HL-60 (cell line): ENCODE measurements at regions not wholly inside any gene's neighbourhood (a gene's known extent, or its start where the extent isn't known, plus 50 kb on each side); places are given as distances from the start of the nearest gene placed in this dataset.

Source experiments
- DNase-seq, 2 experiments: peaks; one replicate each; pipeline ENCODE4 v3.0.0-alpha.2; 2010 to 2020; ENCODE audit warnings: low read depth in 1 of 2, low spot score in 1 of 2
- H3K27ac ChIP-seq: fragments of 250-450 bp; sonication (Bioruptor Pico); replicated peaks from 2 replicates; pipeline ENCODE4 v1.5.1; 2020; ENCODE audit warnings: mild to moderate bottlenecking, moderate library complexity
- H3K27me3 ChIP-seq: fragments of 250-450 bp; sonication (Bioruptor Pico); 2 replicates; pipeline ENCODE4 v1.5.1; 2021; ENCODE audit warnings: mild to moderate bottlenecking, moderate library complexity; ENCODE audit not compliant: insufficient read depth, poor library complexity, severe bottlenecking
- H3K4me3 ChIP-seq: replicated peaks from 2 replicates; pipeline ENCODE4 v1.5.1; 2011; ENCODE audit warnings: mild to moderate bottlenecking, control low read depth, low read length; ENCODE audit not compliant: insufficient read depth
- GABPA ChIP-seq: IDR thresholded peaks from 2 replicates; pipeline ENCODE4 v1.6.1; 2012; ENCODE audit warnings: low read depth
- POLR2AphosphoS5 ChIP-seq: IDR thresholded peaks from 2 replicates; pipeline ENCODE4 v1.6.1; 2012; ENCODE audit warnings: low read depth
- SPI1 ChIP-seq: IDR thresholded peaks from 2 replicates; pipeline ENCODE4 v1.6.1; 2012; ENCODE audit warnings: low read depth, mild to moderate bottlenecking, borderline replicate concordance
- TF ChIP-seq, protein P1 (sequence below): IDR thresholded peaks from 2 replicates; pipeline ENCODE4 v1.6.1; 2012; ENCODE audit warnings: low read depth; ENCODE audit not compliant: insufficient replicate concordance
- TF ChIP-seq, protein P2 (sequence below): IDR thresholded peaks from one replicate; pipeline ENCODE4 v1.5.1; 2011; ENCODE audit warnings: low read length, control low read depth, inconsistent platforms; ENCODE audit not compliant: insufficient read depth

DNA sequence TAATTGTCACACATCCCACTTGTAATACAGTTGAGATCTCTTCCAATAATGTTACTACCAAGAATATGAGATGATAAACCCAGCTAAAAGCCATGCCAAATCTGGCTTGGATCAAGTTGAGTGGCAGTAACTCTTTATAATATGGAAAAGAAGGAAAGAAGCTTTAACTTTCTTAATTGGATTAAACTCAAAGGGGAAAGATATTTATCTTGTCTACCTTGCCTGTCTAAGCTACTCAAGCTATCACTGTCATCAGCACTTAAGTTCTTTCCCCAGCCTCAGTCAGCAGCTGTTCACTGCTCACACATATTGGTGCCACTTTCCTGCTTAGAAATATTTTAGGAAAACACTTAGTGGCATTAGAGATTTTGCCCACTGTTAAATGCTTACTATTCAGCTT, 350.7 kb downstream of the IPMK start:
- H3K27ac ChIP-seq: no peak overlapping the region
- no peaks in the 10 kb centered on the region for H3K27me3 ChIP-seq
- H3K4me3 ChIP-seq: no peak overlapping the region
- no peak for DNase-seq
- TF ChIP-seq SPI1 (no peak), POLR2AphosphoS5 (no peak), GABPA (no peak)
- TF ChIP-seq, protein P1, sequence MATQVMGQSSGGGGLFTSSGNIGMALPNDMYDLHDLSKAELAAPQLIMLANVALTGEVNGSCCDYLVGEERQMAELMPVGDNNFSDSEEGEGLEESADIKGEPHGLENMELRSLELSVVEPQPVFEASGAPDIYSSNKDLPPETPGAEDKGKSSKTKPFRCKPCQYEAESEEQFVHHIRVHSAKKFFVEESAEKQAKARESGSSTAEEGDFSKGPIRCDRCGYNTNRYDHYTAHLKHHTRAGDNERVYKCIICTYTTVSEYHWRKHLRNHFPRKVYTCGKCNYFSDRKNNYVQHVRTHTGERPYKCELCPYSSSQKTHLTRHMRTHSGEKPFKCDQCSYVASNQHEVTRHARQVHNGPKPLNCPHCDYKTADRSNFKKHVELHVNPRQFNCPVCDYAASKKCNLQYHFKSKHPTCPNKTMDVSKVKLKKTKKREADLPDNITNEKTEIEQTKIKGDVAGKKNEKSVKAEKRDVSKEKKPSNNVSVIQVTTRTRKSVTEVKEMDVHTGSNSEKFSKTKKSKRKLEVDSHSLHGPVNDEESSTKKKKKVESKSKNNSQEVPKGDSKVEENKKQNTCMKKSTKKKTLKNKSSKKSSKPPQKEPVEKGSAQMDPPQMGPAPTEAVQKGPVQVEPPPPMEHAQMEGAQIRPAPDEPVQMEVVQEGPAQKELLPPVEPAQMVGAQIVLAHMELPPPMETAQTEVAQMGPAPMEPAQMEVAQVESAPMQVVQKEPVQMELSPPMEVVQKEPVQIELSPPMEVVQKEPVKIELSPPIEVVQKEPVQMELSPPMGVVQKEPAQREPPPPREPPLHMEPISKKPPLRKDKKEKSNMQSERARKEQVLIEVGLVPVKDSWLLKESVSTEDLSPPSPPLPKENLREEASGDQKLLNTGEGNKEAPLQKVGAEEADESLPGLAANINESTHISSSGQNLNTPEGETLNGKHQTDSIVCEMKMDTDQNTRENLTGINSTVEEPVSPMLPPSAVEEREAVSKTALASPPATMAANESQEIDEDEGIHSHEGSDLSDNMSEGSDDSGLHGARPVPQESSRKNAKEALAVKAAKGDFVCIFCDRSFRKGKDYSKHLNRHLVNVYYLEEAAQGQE: no peak
- TF ChIP-seq, protein P2, sequence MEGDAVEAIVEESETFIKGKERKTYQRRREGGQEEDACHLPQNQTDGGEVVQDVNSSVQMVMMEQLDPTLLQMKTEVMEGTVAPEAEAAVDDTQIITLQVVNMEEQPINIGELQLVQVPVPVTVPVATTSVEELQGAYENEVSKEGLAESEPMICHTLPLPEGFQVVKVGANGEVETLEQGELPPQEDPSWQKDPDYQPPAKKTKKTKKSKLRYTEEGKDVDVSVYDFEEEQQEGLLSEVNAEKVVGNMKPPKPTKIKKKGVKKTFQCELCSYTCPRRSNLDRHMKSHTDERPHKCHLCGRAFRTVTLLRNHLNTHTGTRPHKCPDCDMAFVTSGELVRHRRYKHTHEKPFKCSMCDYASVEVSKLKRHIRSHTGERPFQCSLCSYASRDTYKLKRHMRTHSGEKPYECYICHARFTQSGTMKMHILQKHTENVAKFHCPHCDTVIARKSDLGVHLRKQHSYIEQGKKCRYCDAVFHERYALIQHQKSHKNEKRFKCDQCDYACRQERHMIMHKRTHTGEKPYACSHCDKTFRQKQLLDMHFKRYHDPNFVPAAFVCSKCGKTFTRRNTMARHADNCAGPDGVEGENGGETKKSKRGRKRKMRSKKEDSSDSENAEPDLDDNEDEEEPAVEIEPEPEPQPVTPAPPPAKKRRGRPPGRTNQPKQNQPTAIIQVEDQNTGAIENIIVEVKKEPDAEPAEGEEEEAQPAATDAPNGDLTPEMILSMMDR: no peak

DNA sequence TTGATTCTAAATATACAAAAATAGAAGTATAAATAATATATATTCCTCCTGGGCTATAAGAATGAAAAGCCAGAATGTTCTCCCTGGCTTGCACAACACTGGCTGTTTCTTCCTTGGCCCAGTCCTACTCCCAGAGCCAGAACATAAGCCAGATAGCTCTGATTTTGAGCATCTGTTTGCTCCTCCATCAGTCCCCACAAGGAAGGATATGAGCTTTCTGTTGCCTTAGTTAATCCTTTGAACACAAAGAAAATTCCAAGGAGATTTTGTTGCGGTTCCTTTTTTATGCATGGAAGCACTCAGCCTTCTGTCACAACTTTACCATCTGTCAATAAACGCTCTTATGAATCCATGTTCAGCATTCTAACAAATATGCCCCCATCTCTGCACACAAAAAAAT, 361.8 kb downstream of the IPMK start:
- no peak for DNase-seq
- no peak for TF ChIP-seq POLR2AphosphoS5
- TF ChIP-seq SPI1: no peak
- TF ChIP-seq, protein P2: no peak
- TF ChIP-seq GABPA: no peak
- TF ChIP-seq, protein P1: no peak
- no peak overlapping the region for H3K4me3 ChIP-seq
- no peak overlapping the region for H3K27ac ChIP-seq
- no peaks in the 10 kb centered on the region for H3K27me3 ChIP-seq

DNA sequence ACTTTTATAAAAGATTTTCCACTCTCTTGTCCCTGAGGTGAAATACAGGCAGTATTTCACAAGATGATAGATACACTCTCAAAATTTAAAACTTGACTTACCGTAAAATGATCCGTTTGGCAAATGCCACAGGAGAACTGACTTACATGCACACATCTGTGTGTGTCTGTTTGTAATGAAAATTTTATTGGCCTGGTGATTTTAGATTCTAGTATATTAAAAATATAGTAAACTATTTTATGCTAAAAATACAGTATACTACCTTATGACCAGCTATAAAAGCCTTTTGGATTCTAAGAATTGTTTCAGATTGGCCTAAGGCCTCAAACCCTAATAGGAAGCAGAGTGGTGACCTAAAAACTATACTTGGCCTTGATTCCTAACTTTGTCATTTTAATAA, 362.7 kb downstream of the IPMK start:
- no peak overlapping the region for H3K4me3 ChIP-seq
- no peaks in the 10 kb centered on the region for H3K27me3 ChIP-seq
- TF ChIP-seq POLR2AphosphoS5 (no peak), SPI1 (no peak), GABPA (no peak)
- TF ChIP-seq, protein P2: no peak
- TF ChIP-seq, protein P1: no peak
- no peak for DNase-seq
- H3K27ac ChIP-seq: no peak overlapping the region
